ENCODE measurements at regions not wholly inside any gene's neighbourhood (a gene's known extent, or its start where the extent isn't known, plus 50 kb on each side); places are given as distances from the start of the nearest gene placed in this dataset.

DNA sequence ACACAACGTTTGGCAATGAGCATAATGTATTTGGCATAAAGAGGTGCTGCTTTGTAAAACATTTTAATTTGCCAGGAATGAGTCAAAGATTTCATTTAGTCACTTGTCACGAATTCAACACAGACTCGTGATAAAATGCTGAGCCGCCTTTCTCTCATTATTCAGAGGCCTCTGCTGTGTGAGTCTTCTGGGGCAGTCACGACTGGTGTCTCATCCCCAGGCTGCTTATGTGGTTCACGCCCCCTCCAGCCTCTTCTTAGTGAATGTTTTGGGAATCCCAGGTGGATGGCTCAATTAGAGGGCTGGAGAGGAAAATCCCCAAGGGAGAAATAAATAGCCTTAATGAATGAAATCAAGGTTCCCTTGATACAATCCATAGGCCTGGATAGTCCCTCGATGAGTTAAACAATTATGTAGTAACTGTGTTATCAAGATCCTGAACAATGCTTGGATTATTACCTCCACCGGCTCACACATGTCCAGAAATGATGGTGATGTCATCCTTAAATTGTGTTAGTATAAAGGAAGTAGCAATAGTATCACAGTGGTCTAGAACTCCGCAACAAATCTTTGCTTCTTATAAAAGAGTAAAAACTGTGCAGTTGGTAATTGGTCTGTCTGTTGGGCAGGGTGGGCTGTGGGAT lies 192.1 kb upstream of the ADAMTS16 start:
- H2BK20ac ChIP-seq (ENCODE audit: low read depth, low read length, poor library complexity, severe bottlenecking) = no peak overlapping the region
- H3K36me3 Mint-ChIP-seq (ENCODE audit: insufficient read depth in 1 of 3, low read depth in 3 of 3) = no peaks in the 10 kb centered on the region
- H4K20me1 ChIP-seq (ENCODE audit: control insufficient read depth, insufficient read depth, insufficient read length) = no peaks in the 10 kb centered on the region
- no peak overlapping the region for H4K5ac ChIP-seq (ENCODE audit: insufficient read length, low read depth, low read length)
- H3K27ac ChIP-seq (ENCODE audit: insufficient read length, low read depth, low read length) = no peak overlapping the region
- no peak for DNase-seq
- no peak overlapping the region for H3K14ac ChIP-seq (ENCODE audit: insufficient read depth, low read length)
- H3K4me1 Mint-ChIP-seq = peaks cover 2 to 3% of the 10 kb centered on the region in 2 experiments; a peak in 3 of 4 replicates
- H3K9me3 ChIP-seq (ENCODE audit: control insufficient read depth, low read depth, low read length) = no peaks in the 10 kb centered on the region
- H3K79me2 ChIP-seq (ENCODE audit: insufficient read depth, low read length) = no peaks in the 10 kb centered on the region
- no peak overlapping the region for H2BK120ac ChIP-seq (ENCODE audit: low read depth, low read length, poor library complexity, severe bottlenecking)
- no peak overlapping the region for H2AK5ac ChIP-seq (ENCODE audit: insufficient read length, low read length)
- H3K4ac ChIP-seq (ENCODE audit: low read depth, low read length) = no peak overlapping the region
- H3K9me3 Mint-ChIP-seq = no peaks in the 10 kb centered on the region
- no peaks in the 10 kb centered on the region for H3K23me2 ChIP-seq (ENCODE audit: insufficient read length, low read depth, low read length, poor library complexity, severe bottlenecking)
- TF ChIP-seq, protein P1, sequence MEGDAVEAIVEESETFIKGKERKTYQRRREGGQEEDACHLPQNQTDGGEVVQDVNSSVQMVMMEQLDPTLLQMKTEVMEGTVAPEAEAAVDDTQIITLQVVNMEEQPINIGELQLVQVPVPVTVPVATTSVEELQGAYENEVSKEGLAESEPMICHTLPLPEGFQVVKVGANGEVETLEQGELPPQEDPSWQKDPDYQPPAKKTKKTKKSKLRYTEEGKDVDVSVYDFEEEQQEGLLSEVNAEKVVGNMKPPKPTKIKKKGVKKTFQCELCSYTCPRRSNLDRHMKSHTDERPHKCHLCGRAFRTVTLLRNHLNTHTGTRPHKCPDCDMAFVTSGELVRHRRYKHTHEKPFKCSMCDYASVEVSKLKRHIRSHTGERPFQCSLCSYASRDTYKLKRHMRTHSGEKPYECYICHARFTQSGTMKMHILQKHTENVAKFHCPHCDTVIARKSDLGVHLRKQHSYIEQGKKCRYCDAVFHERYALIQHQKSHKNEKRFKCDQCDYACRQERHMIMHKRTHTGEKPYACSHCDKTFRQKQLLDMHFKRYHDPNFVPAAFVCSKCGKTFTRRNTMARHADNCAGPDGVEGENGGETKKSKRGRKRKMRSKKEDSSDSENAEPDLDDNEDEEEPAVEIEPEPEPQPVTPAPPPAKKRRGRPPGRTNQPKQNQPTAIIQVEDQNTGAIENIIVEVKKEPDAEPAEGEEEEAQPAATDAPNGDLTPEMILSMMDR (conservative IDR thresholded peaks at IDR 0.05) = no peak
- H3T11ph ChIP-seq (ENCODE audit: low read length) = no peak overlapping the region
- no peaks in the 10 kb centered on the region for H3K27me3 ChIP-seq (ENCODE audit: insufficient read depth, low read length)
- no peak overlapping the region for H3K4me3 Mint-ChIP-seq
- no peak overlapping the region for H2BK15ac ChIP-seq (ENCODE audit: low read depth, low read length)
- no peaks in the 10 kb centered on the region for H3K27me3 Mint-ChIP-seq (ENCODE audit: low read depth)
- no peak overlapping the region for H2AFZ ChIP-seq (ENCODE audit: low read length)
- H3K27ac Mint-ChIP-seq = no peak overlapping the region
- no peak overlapping the region for H2BK12ac ChIP-seq (ENCODE audit: insufficient read length, low read depth, low read length)
- H3K4me1 ChIP-seq (ENCODE audit: insufficient read depth, low read length) = no peaks in the 10 kb centered on the region
- no peak overlapping the region for H3K4me2 ChIP-seq (ENCODE audit: insufficient read depth, insufficient read length, low read length)
- no peak overlapping the region for H2BK5ac ChIP-seq (ENCODE audit: insufficient read length, low read length)
- no peak overlapping the region for H4K8ac ChIP-seq (replicated peaks; ENCODE audit: insufficient read length, low read depth, low read length)
- H3K56ac ChIP-seq (ENCODE audit: insufficient read length, low read depth, low read length) = no peak overlapping the region
- no CpG with 5 or more reads among the region's 9 CpGs for WGBS (ENCODE audit: extremely low coverage, insufficient read length, low lambda C conversion rate)
- H3K23ac ChIP-seq (ENCODE audit: insufficient read length, low read depth, low read length) = no peak overlapping the region
- no peaks in the 10 kb centered on the region for H3K79me1 ChIP-seq (ENCODE audit: insufficient read depth, low read depth, low read length, poor library complexity, severe bottlenecking)
- H3K9ac ChIP-seq (ENCODE audit: extremely low read depth, insufficient read length, low read length) = no peak overlapping the region
- no peak overlapping the region for H3K18ac ChIP-seq (ENCODE audit: insufficient read length, low read depth, low read length)
- H4K91ac ChIP-seq (ENCODE audit: insufficient read length, low read depth, low read length) = no peak overlapping the region

All from H9 (cell line).